Panc1 (cell line): ENCODE measurements at regions not wholly inside any gene's neighbourhood (a gene's known extent, or its start where the extent isn't known, plus 50 kb on each side); places are given as distances from the start of the nearest gene placed in this dataset.

Experiments
- ATAC-seq: fragments of 200-7000 bp; cut with Tn5 transposase; 2 replicates; pipeline ENCODE4 v1.9.1; 2020; ENCODE audit warnings: mild to moderate bottlenecking, moderate library complexity
- BruUV-seq: library from RNA; stranded (reverse); fragments of 400-500 nt; replicated peaks from 2 replicates; lab custom pipeline; 2021; lab: Mats Ljungman, UMichigan
- CTCF ChIA-PET: fragments of 300-600 bp; sonication (Branson Sonifier 250); formaldehyde crosslinking; loops from one replicate; lab custom pipeline; 2022; ENCODE audit warnings: antibody characterized with exemption; lab: Charles Lee
- POLR2A ChIA-PET: fragments of 300-600 bp; sonication (Branson Sonifier 250); formaldehyde crosslinking; loops from one replicate; lab custom pipeline; 2022; ENCODE audit warnings: antibody characterized with exemption; lab: Charles Lee
- DNase-seq: peaks from one replicate; pipeline ENCODE4 v3.0.0-alpha.2; 2010; ENCODE audit warnings: low read depth, low spot score
- H3K27ac ChIP-seq: 2 replicates; pipeline ENCODE4 v1.5.1; 2011; ENCODE audit warnings: mild to moderate bottlenecking, low read length, inconsistent platforms
- H3K27me3 ChIP-seq: fragments of 200-500 bp; sonication (Bioruptor generic); 2 replicates; pipeline ENCODE4 v1.6.0; 2014; ENCODE audit warnings: low read length, inconsistent platforms; ENCODE audit not compliant: control insufficient read depth, insufficient read depth
- H3K36me3 ChIP-seq: fragments of 200-500 bp; sonication (Bioruptor generic); 2 replicates; pipeline ENCODE4 v1.5.1; 2014; ENCODE audit warnings: inconsistent platforms, mild to moderate bottlenecking, low read length, moderate library complexity; ENCODE audit not compliant: control insufficient read depth, insufficient read depth
- H3K4me1 ChIP-seq: 2 replicates; pipeline ENCODE4 v1.5.1; 2011; ENCODE audit warnings: inconsistent platforms, mild to moderate bottlenecking, low read length, moderate library complexity; ENCODE audit not compliant: control insufficient read depth, insufficient read depth
- H3K4me3 ChIP-seq, 2 experiments: 2 replicates each; pipeline ENCODE4 v1.5.1; 2011 to 2012; ENCODE audit warnings: low read depth in 2 of 2, low read length in 2 of 2, mild to moderate bottlenecking in 2 of 2, inconsistent platforms in 1 of 2, moderate library complexity in 1 of 2
- H3K9me3 ChIP-seq: fragments of 200-500 bp; sonication (Bioruptor generic); 2 replicates; pipeline ENCODE4 v1.5.1; 2014; ENCODE audit warnings: low read depth, mild to moderate bottlenecking, inconsistent platforms, low read length, moderate library complexity; ENCODE audit not compliant: control insufficient read depth, insufficient read depth
- CTCF ChIP-seq: fragments of 450-650 bp; IDR thresholded peaks from 2 replicates; pipeline ENCODE4 v1.5.1; 2017; ENCODE audit warnings: mild to moderate bottlenecking
- POLR2AphosphoS5 ChIP-seq: IDR thresholded peaks from 2 replicates; pipeline ENCODE4 v1.6.1; 2012; ENCODE audit warnings: mild to moderate bottlenecking, low read depth, low read length, moderate library complexity
- REST ChIP-seq, 2 experiments: IDR thresholded peaks; 2 replicates each; pipeline ENCODE4 v1.6.1; 2011 to 2012; ENCODE audit warnings: low read depth in 2 of 2, control low read depth in 1 of 2, low read length in 1 of 2, mild to moderate bottlenecking in 1 of 2, moderate library complexity in 1 of 2; ENCODE audit not compliant: insufficient read depth in 1 of 2
- SIN3A ChIP-seq: IDR thresholded peaks from 2 replicates; pipeline ENCODE4 v1.6.1; 2012; ENCODE audit warnings: low read depth, mild to moderate bottlenecking, low read length, moderate library complexity, borderline replicate concordance; ENCODE audit not compliant: insufficient read depth
- TCF7L2 ChIP-seq: IDR thresholded peaks from 2 replicates; pipeline ENCODE4 v1.6.1; 2011; ENCODE audit warnings: mild to moderate bottlenecking, low read depth, low read length, inconsistent platforms
- in situ Hi-C: cut with HindIII; loops from 2 replicates; pipeline ENCODE4 v1.10.0; 2016; ENCODE audit warnings: low sequenced_read_pairs, low pct_unique_long_range_greater_than_20kb
- intact Hi-C: fragments of 100-400 bp; cut with micrococcal nuclease; formaldehyde crosslinking; loops from one replicate; pipeline ENCODE4 v1.10.0; 2022; ENCODE audit not compliant: unreplicated experiment

GRCh38 chr6:164037171-164037870 lies 622.8 kb downstream of the QKI start:
- intact Hi-C loops = no loop called here
- Histone ChIP-seq H3K4me1 (no peaks in the 10 kb centered on the region), H3K9me3 (no peaks in the 10 kb centered on the region), H3K4me3 (no peak overlapping the region), H3K27me3 (no peaks in the 10 kb centered on the region), H3K27ac (no peak overlapping the region), H3K36me3 (no peaks in the 10 kb centered on the region)
- ChIA-PET CTCF (interaction anchor here (0.6 kb wide), 1 partner anchor 49 kb away, joined by 5 read pairs; no protein-coding TSS in a partner anchor), POLR2A (no interaction called here)
- no TSS peak for BruUV-seq
- in situ Hi-C loops = no loop called here
- ATAC-seq = no peak
- no peak for DNase-seq
- TF ChIP-seq POLR2AphosphoS5 = no peak
- TF ChIP-seq SIN3A = no peak
- TF ChIP-seq REST (IDR thresholded peaks at IDR 0.05; ENCODE audit: insufficient read depth in 1 of 2, low read depth in 2 of 2, low read length in 1 of 2) = no peak
- no peak for TF ChIP-seq TCF7L2
- no peak for TF ChIP-seq CTCF

GRCh38 chr6:164035900-164036485 lies 621.5 kb downstream of the QKI start:
- DNase-seq = no peak
- Histone ChIP-seq H3K9me3 (no peaks in the 10 kb centered on the region), H3K36me3 (no peaks in the 10 kb centered on the region), H3K27ac (no peak overlapping the region), H3K27me3 (no peaks in the 10 kb centered on the region), H3K4me1 (no peaks in the 10 kb centered on the region), H3K4me3 (no peak overlapping the region)
- in situ Hi-C loops = no loop called here
- TF ChIP-seq REST (IDR thresholded peaks at IDR 0.05; ENCODE audit: insufficient read depth in 1 of 2, low read depth in 2 of 2, low read length in 1 of 2) = no peak
- TF ChIP-seq CTCF = no peak
- TF ChIP-seq SIN3A = no peak
- no peak for TF ChIP-seq TCF7L2
- TF ChIP-seq POLR2AphosphoS5 = no peak
- ATAC-seq = no peak
- POLR2A ChIA-PET = no interaction called here
- CTCF ChIA-PET = no interaction called here
- intact Hi-C loops = no loop called here
- no TSS peak for BruUV-seq
